Tibial nerve (tissue), 4 donors: ENCODE measurements at regions not wholly inside any gene's neighbourhood (a gene's known extent, or its start where the extent isn't known, plus 50 kb on each side); places are given as distances from the start of the nearest gene placed in this dataset.

Experiments used
- EP300 ChIP-seq, 2 donors: sonication (generic); formaldehyde crosslinking; IDR thresholded peaks; one replicate each; pipeline ENCODE4 v1.6.1; 2017; ENCODE audit warnings: antibody characterized with exemption in 2 of 2, mild to moderate bottlenecking in 1 of 2
- POLR2A ChIP-seq, 2 donors: fragments of 450-650 bp; IDR thresholded peaks; one replicate each; pipeline ENCODE4 v1.6.1; 2017; ENCODE audit warnings: antibody characterized with exemption in 2 of 2, mild to moderate bottlenecking in 2 of 2, moderate library complexity in 2 of 2
- TF ChIP-seq, protein P1 (sequence below), 5 experiments: fragments of 200-600 bp in 3 of 5; fragments of 450-650 bp in 2 of 5; sonication (generic) in 3 of 5; IDR thresholded peaks; one replicate each; pipeline ENCODE4 v1.5.1; 2016 to 2019; ENCODE audit warnings: antibody characterized with exemption in 5 of 5, mild to moderate bottlenecking in 3 of 5, moderate library complexity in 2 of 5

DNA sequence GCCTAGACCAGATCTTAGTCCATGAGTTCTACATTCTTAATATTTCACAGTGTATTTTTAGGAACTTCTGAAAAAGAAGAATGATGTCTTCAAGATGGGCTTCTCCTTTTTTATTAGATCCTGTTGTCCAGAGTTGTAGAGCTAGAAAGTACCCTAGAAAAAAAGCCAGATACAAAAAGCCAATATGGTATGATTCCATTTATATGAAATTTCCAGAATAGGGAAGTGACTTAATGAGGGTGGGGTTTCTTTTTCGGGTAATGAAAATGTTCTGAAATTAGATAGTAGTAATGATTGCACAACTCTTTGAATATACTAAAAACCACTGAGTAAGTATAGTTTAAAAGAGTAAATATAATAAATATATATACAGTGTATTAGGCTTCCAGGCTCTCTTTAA is 116.9 kb downstream of the NFKBIZ start:
- TF ChIP-seq, protein P1, sequence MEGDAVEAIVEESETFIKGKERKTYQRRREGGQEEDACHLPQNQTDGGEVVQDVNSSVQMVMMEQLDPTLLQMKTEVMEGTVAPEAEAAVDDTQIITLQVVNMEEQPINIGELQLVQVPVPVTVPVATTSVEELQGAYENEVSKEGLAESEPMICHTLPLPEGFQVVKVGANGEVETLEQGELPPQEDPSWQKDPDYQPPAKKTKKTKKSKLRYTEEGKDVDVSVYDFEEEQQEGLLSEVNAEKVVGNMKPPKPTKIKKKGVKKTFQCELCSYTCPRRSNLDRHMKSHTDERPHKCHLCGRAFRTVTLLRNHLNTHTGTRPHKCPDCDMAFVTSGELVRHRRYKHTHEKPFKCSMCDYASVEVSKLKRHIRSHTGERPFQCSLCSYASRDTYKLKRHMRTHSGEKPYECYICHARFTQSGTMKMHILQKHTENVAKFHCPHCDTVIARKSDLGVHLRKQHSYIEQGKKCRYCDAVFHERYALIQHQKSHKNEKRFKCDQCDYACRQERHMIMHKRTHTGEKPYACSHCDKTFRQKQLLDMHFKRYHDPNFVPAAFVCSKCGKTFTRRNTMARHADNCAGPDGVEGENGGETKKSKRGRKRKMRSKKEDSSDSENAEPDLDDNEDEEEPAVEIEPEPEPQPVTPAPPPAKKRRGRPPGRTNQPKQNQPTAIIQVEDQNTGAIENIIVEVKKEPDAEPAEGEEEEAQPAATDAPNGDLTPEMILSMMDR (IDR thresholded peaks at IDR 0.05), result no peak
- TF ChIP-seq POLR2A (IDR thresholded peaks at IDR 0.05) (no peak), EP300 (IDR thresholded peaks at IDR 0.05) (no peak)
